BJ (cell line): ENCODE measurements at regions not wholly inside any gene's neighbourhood (a gene's known extent, or its start where the extent isn't known, plus 50 kb on each side); places are given as distances from the start of the nearest gene placed in this dataset.

Experiments used
- CTCF ChIA-PET: fragments of 350-600 bp; formaldehyde crosslinking; extraction: SDS; loops from one replicate; lab custom pipeline; 2021; ENCODE audit warnings: antibody characterized with exemption, inconsistent platforms; lab: Yijun Ruan, JAX
- POLR2A ChIA-PET: fragments of 300-600 bp; sonication (Branson Sonifier 250); formaldehyde crosslinking; extraction: SDS; loops from one replicate; lab custom pipeline; 2021; ENCODE audit warnings: antibody characterized with exemption; lab: Charles Lee
- DNase-seq: peaks from one replicate; pipeline ENCODE4 v3.0.0-alpha.2; 2011; ENCODE audit warnings: low read depth
- H3K27me3 ChIP-seq: 2 replicates; pipeline ENCODE4 v1.6.0; 2011; ENCODE audit warnings: low read length; ENCODE audit not compliant: control insufficient read depth, insufficient read depth
- H3K36me3 ChIP-seq: 2 replicates; pipeline ENCODE4 v1.5.1; 2011; ENCODE audit warnings: low read length; ENCODE audit not compliant: control insufficient read depth, insufficient read depth
- H3K4me3 ChIP-seq: 2 replicates; pipeline ENCODE4 v1.5.1; 2011; ENCODE audit warnings: low read depth, mild to moderate bottlenecking, control low read depth, low read length
- TF ChIP-seq, protein P1 (sequence below): IDR thresholded peaks from 2 replicates; pipeline ENCODE4 v1.5.1; 2011; ENCODE audit warnings: low read depth, mild to moderate bottlenecking, control low read depth, inconsistent platforms, low read length, moderate library complexity; ENCODE audit not compliant: insufficient read depth

DNA sequence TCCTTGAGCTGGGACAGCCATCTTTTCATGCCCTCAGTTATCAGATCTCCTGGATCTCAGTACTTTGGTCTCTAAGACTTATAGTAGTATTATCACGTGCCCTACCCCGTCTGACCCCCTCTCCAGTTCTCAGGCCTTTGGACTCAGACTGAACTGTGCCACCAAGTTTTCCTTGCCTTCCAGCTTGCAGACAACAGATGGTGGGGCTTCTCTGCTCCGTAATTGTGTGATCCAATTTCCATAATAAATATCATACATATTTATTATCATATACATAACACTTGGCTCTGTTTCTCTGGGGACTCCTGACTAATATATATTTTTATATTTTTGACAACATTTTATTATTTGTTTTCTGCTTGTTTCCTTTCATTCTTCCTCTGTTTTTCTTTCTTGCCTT is 458.8 kb upstream of the SEMA6D start:
- ChIA-PET CTCF (no interaction called here), POLR2A (no interaction called here)
- H3K27me3 ChIP-seq = no peaks in the 10 kb centered on the region
- TF ChIP-seq, protein P1, sequence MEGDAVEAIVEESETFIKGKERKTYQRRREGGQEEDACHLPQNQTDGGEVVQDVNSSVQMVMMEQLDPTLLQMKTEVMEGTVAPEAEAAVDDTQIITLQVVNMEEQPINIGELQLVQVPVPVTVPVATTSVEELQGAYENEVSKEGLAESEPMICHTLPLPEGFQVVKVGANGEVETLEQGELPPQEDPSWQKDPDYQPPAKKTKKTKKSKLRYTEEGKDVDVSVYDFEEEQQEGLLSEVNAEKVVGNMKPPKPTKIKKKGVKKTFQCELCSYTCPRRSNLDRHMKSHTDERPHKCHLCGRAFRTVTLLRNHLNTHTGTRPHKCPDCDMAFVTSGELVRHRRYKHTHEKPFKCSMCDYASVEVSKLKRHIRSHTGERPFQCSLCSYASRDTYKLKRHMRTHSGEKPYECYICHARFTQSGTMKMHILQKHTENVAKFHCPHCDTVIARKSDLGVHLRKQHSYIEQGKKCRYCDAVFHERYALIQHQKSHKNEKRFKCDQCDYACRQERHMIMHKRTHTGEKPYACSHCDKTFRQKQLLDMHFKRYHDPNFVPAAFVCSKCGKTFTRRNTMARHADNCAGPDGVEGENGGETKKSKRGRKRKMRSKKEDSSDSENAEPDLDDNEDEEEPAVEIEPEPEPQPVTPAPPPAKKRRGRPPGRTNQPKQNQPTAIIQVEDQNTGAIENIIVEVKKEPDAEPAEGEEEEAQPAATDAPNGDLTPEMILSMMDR = no peak
- H3K36me3 ChIP-seq = no peaks in the 10 kb centered on the region
- H3K4me3 ChIP-seq = no peak overlapping the region
- DNase-seq = no peak

DNA sequence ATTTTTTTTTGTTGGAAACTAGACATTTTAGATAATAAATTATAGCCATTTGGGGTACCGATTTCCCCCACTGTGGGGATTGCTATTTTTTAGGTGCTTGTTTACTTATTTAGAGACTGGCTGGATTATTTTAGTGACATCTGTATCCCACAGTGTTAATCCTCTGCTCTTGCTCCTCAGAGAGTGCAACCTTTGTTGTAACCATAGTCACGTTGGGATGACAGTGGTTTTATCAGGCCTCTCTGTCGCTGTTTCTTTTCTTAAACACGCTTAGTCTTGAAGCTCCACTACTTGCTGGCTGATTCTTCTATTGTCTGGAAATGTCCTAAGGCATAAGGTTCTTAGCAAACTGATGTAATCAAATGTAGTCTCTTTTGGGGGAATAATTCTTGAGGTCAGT is 451.6 kb upstream of the SEMA6D start:
- TF ChIP-seq, protein P1 = no peak
- CTCF ChIA-PET = no interaction called here
- POLR2A ChIA-PET = no interaction called here

DNA sequence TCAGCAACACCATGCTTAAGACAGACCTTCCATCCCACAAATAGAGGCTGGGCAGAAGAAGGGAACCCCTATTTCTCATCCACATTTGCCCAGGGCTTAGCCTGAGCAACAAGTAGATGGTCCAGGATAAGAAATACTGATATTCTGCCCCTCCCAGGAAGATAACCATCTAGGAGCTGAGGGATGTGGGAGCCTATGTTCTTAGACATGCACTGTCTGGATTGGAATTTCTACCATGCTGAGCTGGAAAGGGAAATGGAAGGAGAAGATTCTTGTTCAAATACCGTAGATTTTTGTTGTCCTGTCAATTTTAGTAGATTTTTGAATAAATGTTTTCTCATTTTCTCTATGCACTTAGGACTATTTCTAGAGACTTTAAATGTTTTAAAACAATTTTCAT is 450.7 kb upstream of the SEMA6D start:
- DNase-seq = no peak

More for the DNA sequence above, 451.6 kb upstream of the SEMA6D start:
- no peaks in the 10 kb centered on the region for H3K27me3 ChIP-seq
- H3K36me3 ChIP-seq = no peaks in the 10 kb centered on the region
- no peak for DNase-seq
- no peak overlapping the region for H3K4me3 ChIP-seq

DNA sequence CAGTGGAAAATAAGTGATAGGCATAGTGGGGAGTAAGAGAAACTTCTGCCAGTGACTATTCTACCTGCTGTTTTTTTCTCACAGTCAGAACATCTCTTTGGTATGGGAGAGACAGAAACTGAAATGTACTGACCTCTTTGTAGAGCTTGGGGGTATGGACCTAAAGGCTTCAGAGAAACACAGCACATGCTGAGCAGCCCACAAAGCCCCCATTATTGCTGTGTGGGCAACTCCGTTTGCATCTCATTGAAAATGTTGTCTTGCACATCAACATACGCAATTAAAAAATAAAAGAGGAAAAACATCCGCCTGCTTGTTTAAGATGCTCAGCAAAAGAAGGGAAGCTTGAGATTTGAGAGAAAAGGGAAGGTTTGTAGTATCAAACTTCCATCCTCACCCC is 443.4 kb upstream of the SEMA6D start:
- no peak for DNase-seq
- Histone ChIP-seq H3K27me3 (no peaks in the 10 kb centered on the region), H3K36me3 (no peaks in the 10 kb centered on the region), H3K4me3 (no peak overlapping the region)
- TF ChIP-seq, protein P1 = no peak
- POLR2A ChIA-PET = no interaction called here
- CTCF ChIA-PET = interaction anchor here (0.6 kb wide), 1 partner anchor 29 kb away, joined by 3 read pairs; no protein-coding TSS in a partner anchor

More for the DNA sequence above, 450.7 kb upstream of the SEMA6D start:
- TF ChIP-seq, protein P1 = no peak
- H3K4me3 ChIP-seq = no peak overlapping the region
- H3K27me3 ChIP-seq = no peaks in the 10 kb centered on the region
- POLR2A ChIA-PET = no interaction called here
- no peaks in the 10 kb centered on the region for H3K36me3 ChIP-seq
- CTCF ChIA-PET = no interaction called here

DNA sequence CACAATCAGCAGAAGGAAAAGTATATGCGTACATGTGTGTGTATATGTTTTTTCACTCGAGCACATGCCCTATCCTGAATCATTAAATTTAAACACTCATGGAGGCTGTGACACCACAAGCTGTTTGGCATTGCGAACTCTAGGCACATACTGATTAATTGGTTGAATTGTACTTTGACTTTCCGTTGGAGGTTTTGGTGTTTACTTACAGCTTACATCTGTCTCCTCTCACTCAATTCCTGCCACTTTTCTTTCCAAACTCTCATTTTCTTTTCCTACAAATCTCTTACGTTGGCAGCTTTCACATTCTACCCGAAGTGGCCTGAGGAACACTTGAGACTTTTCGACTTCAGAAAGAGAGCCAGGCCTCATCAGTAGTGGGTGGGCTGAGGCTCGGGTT is 434.1 kb upstream of the SEMA6D start:
- H3K36me3 ChIP-seq = no peaks in the 10 kb centered on the region
- no peaks in the 10 kb centered on the region for H3K27me3 ChIP-seq
- ChIA-PET POLR2A (no interaction called here), CTCF (no interaction called here)
- DNase-seq = no peak
- no peak overlapping the region for H3K4me3 ChIP-seq
- TF ChIP-seq, protein P1 = no peak
